HEK293T (cell line): ENCODE measurements at regions not wholly inside any gene's neighbourhood (a gene's known extent, or its start where the extent isn't known, plus 50 kb on each side); places are given as distances from the start of the nearest gene placed in this dataset.

Source experiments
- CTCF ChIA-PET: fragments of 350-600 bp; formaldehyde crosslinking; extraction: SDS; loops from one replicate; lab custom pipeline; 2021; ENCODE audit warnings: antibody characterized with exemption, inconsistent platforms; lab: Yijun Ruan, JAX
- POLR2A ChIA-PET: fragments of 350-600 bp; formaldehyde crosslinking; extraction: SDS; loops from one replicate; lab custom pipeline; 2020; ENCODE audit warnings: antibody characterized with exemption, inconsistent platforms; lab: Yijun Ruan, JAX
- DNase-seq: peaks from one replicate; pipeline ENCODE4 v3.0.0; 2012; ENCODE audit warnings: mixed read lengths; ENCODE audit errors: extremely low spot score
- ARNT ChIP-seq: fragments of 450-650 bp; IDR thresholded peaks from 2 replicates; pipeline ENCODE4 v1.6.1; 2017; ENCODE audit warnings: mild to moderate bottlenecking
- BHLHE40 ChIP-seq: fragments of 450-650 bp; IDR thresholded peaks from 2 replicates; pipeline ENCODE4 v1.6.1; 2016; ENCODE audit warnings: mild to moderate bottlenecking, moderate library complexity, borderline replicate concordance
- CTBP1 ChIP-seq: fragments of 450-650 bp; IDR thresholded peaks from 2 replicates; pipeline ENCODE4 v1.6.1; 2016; ENCODE audit warnings: borderline replicate concordance
- ELF4 ChIP-seq: fragments of 450-650 bp; IDR thresholded peaks from 2 replicates; pipeline ENCODE4 v1.6.1; 2017; ENCODE audit warnings: antibody characterized with exemption
- FOXA1 ChIP-seq: fragments of 450-650 bp; IDR thresholded peaks from 2 replicates; pipeline ENCODE4 v1.6.1; 2016; ENCODE audit warnings: mild to moderate bottlenecking
- FOXK2 ChIP-seq: fragments of 450-650 bp; IDR thresholded peaks from 2 replicates; pipeline ENCODE4 v1.6.1; 2016; ENCODE audit warnings: mild to moderate bottlenecking
- FOXM1 ChIP-seq: fragments of 450-650 bp; IDR thresholded peaks from 2 replicates; pipeline ENCODE4 v1.6.1; 2017; ENCODE audit warnings: mild to moderate bottlenecking, borderline replicate concordance
- HDGF ChIP-seq: fragments of 450-650 bp; IDR thresholded peaks from 2 replicates; pipeline ENCODE4 v1.6.1; 2017; ENCODE audit warnings: antibody characterized with exemption, borderline replicate concordance
- L3MBTL2 ChIP-seq: fragments of 450-650 bp; conservative IDR thresholded peaks from 2 replicates; pipeline ENCODE4 v1.6.1; 2016; ENCODE audit warnings: mild to moderate bottlenecking
- LEF1 ChIP-seq: fragments of 450-650 bp; IDR thresholded peaks from 2 replicates; pipeline ENCODE4 v1.6.1; 2017; ENCODE audit warnings: mild to moderate bottlenecking, borderline replicate concordance
- NFRKB ChIP-seq: fragments of 450-650 bp; IDR thresholded peaks from 2 replicates; pipeline ENCODE4 v1.6.1; 2016; ENCODE audit warnings: mild to moderate bottlenecking, moderate library complexity
- SP1 ChIP-seq: fragments of 450-650 bp; IDR thresholded peaks from 2 replicates; pipeline ENCODE4 v1.6.1; 2017
- SUZ12 ChIP-seq: fragments of 450-650 bp; IDR thresholded peaks from 2 replicates; pipeline ENCODE4 v1.6.1; 2016; ENCODE audit warnings: mild to moderate bottlenecking
- TARDBP ChIP-seq: fragments of 450-650 bp; IDR thresholded peaks from 2 replicates; pipeline ENCODE4 v1.6.1; 2016
- ZNF384 ChIP-seq: fragments of 450-650 bp; IDR thresholded peaks from 2 replicates; pipeline ENCODE4 v1.6.1; 2016
- TF ChIP-seq, protein P1 (sequence below): fragments of 450-650 bp; IDR thresholded peaks from 2 replicates; pipeline ENCODE4 v1.6.1; 2016

DNA sequence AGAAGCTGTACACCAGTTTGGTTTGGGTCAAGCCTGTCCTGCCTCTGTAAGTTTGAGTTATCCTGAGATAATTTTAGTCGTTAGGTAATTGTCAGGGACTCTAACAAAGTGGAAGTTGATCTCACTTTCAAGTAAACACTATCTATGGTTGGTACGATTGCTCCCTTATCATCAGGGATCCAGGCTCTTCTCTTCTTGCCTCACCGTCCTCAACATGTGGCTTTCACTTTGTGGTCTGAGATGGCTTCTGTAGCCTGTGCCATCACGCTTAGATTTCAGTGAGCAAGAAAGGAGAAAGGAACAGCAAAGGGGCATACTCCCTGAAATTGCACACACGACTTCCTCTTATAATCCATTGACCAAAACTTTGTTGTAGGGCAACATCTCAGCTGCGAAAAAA, 115.6 kb downstream of the CTAGE1 start:
- CTCF ChIA-PET = no interaction called here
- DNase-seq = no peak
- no peak for TF ChIP-seq FOXA1
- no peak for TF ChIP-seq ELF4
- TF ChIP-seq FOXK2 = no peak
- POLR2A ChIA-PET = no interaction called here

DNA sequence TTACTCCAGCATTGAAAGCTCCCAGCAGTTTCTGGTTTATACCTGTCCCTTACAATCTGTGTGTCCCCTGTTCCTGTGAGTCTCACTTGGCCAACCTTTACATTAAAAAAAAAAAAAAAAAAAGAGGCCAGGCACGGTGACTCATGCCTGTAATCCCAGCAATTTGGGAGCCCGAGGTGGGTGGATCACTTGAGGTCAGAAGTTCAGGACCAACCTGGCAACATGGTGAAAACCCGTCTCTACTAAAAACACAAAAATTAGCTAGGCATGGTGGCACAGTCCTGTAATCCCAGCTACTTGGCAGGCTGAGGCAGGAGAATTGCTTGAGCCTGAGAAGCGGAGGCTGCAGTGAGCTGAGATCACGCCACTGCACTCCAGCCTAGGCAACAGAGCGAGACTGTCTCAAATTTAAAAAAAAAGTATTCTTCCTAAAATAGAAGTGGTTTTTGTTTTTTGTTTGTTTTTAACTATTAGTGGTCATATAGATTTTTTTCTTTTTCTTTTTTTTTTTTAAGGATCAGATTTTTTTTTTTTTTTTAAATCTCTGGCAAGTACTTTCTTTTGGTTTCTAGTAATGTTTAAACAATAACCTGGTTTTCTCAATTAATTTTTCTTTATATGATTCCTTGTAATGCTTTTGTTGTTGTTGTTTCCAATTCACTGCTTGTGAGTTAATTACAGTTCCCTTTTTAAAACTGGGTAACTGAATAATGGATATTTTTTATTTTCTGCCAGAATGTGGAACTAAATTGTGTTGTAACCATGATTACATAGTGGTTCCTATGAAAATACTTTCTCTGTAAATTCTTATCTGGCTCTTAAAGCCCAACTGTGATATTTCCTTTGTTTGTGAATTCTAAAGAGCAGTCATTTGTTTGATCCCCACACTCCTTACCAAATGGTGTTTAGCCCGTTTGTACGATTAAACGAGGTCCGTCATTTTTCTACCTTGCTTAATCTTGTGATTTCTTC, 116.8 kb downstream of the CTAGE1 start:
- POLR2A ChIA-PET = no interaction called here
- no peak for TF ChIP-seq ARNT
- TF ChIP-seq FOXK2 = no peak
- peak; percentile 88 for TF ChIP-seq ZNF384
- no peak for TF ChIP-seq NFRKB
- TF ChIP-seq CTBP1 = no peak
- no peak for TF ChIP-seq ELF4
- no peak for TF ChIP-seq L3MBTL2
- TF ChIP-seq SUZ12 = no peak
- no peak for TF ChIP-seq FOXM1
- no peak for DNase-seq
- CTCF ChIA-PET = no interaction called here

DNA sequence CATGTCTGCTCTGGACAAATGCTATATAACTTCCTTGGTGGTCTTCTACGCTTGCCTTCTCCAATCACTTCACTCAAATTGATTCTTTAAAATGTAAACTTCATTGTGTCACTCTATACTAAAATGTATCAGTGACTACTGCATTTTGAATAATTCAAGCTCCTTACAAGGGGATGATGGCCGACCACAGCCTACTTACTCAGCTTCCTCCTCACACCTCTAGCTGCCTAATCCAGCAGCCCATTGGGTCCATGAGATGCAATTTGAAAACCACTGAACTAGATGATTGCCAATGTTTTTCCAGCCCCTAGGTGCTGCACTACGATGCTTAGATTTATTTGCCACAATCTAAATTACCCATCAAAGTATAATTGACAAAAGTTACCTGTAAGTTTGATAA, 120.7 kb downstream of the CTAGE1 start:
- POLR2A ChIA-PET = no interaction called here
- CTCF ChIA-PET = no interaction called here
- no peak for DNase-seq
- TF ChIP-seq FOXK2 (no peak), ZNF384 (no peak), BHLHE40 (no peak), SUZ12 (no peak), ELF4 (no peak), ARNT (no peak)
- TF ChIP-seq, protein P1, sequence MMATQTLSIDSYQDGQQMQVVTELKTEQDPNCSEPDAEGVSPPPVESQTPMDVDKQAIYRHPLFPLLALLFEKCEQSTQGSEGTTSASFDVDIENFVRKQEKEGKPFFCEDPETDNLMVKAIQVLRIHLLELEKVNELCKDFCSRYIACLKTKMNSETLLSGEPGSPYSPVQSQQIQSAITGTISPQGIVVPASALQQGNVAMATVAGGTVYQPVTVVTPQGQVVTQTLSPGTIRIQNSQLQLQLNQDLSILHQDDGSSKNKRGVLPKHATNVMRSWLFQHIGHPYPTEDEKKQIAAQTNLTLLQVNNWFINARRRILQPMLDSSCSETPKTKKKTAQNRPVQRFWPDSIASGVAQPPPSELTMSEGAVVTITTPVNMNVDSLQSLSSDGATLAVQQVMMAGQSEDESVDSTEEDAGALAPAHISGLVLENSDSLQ = no peak

DNA sequence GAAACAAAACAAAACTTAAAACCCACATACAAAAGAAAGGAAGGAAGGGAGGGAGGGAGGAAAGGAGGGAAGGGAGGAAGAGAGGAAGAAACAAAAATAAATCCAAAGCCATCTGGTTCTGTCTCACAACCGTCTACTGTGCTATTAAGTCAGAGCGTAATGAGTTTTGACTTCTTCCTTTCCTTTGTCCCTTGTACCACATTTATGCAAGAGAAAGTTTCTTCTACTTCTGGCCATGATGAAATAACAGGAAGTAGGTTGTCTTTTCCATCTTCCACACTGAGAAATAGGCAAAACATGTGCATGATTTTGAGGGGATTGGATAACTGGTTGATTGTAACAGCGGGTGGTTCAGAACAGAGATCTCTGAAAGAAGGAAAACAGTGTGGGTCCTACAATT, 121.4 kb downstream of the CTAGE1 start:
- TF ChIP-seq, protein P1 = no peak
- TF ChIP-seq LEF1 (no peak), CTBP1 (no peak), FOXK2 (no peak), HDGF (no peak), FOXM1 (no peak), TARDBP (no peak), NFRKB (no peak), ARNT (no peak), L3MBTL2 (no peak), ELF4 (no peak), BHLHE40 (no peak)
- no peak for DNase-seq
- ChIA-PET POLR2A (no interaction called here), CTCF (no interaction called here)

DNA sequence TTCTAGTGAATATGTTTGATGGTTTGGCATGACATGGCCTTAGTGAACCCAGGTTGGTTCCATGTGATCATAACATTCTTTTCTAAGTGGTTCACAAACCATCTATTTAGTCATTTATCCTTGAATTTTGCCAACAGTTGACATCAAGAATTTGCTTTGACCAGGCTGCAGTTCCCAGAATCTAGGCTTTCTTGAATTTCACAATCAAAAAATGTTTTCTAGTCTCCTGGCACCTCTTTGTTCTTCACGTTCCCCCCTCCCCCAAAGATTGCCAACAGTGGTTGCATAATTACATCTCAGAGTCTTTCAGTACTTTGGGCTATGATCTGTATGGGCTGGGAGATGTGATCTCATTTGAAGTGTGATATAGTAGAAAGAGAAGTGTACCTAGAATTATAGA, 124.0 kb downstream of the GATA6 start:
- TF ChIP-seq BHLHE40 (no peak), HDGF (no peak), NFRKB (no peak), SP1 (no peak), ARNT (no peak), TARDBP (no peak), CTBP1 (no peak), ZNF384 (no peak), FOXA1 (no peak), FOXK2 (no peak), FOXM1 (no peak), L3MBTL2 (no peak), SUZ12 (no peak), LEF1 (no peak), ELF4 (no peak)
- TF ChIP-seq, protein P1 = no peak
- CTCF ChIA-PET = no interaction called here
- no peak for DNase-seq
- POLR2A ChIA-PET = no interaction called here

DNA sequence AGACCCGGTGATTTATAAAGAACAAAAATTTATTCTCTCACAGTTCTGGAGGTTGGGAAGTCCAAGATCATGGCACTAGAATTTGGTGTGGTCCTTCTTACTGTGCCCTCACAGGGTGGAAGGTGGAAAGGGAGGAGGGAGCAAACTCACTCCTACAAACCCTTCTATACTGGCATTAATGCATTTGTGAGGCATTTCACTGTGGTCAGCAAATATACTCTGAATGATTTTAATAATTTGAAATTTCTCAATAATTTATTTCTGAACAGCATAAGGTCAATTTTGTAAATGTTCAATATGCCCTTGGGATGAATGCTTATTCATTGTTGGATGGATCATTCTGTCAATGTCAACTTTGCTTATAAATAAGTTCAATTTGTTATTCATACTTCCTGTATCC, 120.6 kb downstream of the GATA6 start:
- POLR2A ChIA-PET = no interaction called here
- DNase-seq = no peak
- TF ChIP-seq NFRKB (no peak), SP1 (no peak), BHLHE40 (no peak), FOXK2 (no peak), SUZ12 (no peak), LEF1 (no peak), FOXA1 (no peak), CTBP1 (no peak), ELF4 (no peak), TARDBP (no peak), ZNF384 (no peak)
- TF ChIP-seq, protein P1 = no peak
- CTCF ChIA-PET = no interaction called here
